ENCODE measurements at regions not wholly inside any gene's neighbourhood (a gene's known extent, or its start where the extent isn't known, plus 50 kb on each side); places are given as distances from the start of the nearest gene placed in this dataset.

DNA sequence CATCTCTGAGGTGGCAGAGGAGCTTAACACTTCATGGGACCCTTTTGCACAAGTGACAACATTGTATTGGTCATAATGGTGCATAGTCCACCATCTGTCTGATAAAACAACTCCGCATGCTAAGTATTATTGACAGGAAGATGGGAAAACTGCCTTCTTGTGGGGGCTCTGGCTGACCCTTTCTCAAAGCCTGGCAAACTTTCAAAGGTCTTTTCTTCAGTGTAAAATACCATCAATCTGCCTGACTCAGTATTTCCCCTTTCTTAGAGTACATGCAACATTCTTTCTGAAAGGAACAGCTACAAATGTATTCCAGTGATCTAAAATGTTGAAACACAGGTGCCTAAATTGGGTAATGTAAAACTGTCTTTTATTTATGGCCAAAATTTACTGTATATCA lies 89.1 kb downstream of the NAA11 start:
- no peak for TF ChIP-seq POLR2AphosphoS5 (IDR thresholded peaks at IDR 0.05; ENCODE audit: low read depth, low read length)
- TF ChIP-seq, protein P1, sequence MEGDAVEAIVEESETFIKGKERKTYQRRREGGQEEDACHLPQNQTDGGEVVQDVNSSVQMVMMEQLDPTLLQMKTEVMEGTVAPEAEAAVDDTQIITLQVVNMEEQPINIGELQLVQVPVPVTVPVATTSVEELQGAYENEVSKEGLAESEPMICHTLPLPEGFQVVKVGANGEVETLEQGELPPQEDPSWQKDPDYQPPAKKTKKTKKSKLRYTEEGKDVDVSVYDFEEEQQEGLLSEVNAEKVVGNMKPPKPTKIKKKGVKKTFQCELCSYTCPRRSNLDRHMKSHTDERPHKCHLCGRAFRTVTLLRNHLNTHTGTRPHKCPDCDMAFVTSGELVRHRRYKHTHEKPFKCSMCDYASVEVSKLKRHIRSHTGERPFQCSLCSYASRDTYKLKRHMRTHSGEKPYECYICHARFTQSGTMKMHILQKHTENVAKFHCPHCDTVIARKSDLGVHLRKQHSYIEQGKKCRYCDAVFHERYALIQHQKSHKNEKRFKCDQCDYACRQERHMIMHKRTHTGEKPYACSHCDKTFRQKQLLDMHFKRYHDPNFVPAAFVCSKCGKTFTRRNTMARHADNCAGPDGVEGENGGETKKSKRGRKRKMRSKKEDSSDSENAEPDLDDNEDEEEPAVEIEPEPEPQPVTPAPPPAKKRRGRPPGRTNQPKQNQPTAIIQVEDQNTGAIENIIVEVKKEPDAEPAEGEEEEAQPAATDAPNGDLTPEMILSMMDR (IDR thresholded peaks at IDR 0.05) = no peak
- no peak for TF ChIP-seq TCF7L2 (IDR thresholded peaks at IDR 0.05; ENCODE audit: low read depth, low read length)
- TF ChIP-seq, protein P2, sequence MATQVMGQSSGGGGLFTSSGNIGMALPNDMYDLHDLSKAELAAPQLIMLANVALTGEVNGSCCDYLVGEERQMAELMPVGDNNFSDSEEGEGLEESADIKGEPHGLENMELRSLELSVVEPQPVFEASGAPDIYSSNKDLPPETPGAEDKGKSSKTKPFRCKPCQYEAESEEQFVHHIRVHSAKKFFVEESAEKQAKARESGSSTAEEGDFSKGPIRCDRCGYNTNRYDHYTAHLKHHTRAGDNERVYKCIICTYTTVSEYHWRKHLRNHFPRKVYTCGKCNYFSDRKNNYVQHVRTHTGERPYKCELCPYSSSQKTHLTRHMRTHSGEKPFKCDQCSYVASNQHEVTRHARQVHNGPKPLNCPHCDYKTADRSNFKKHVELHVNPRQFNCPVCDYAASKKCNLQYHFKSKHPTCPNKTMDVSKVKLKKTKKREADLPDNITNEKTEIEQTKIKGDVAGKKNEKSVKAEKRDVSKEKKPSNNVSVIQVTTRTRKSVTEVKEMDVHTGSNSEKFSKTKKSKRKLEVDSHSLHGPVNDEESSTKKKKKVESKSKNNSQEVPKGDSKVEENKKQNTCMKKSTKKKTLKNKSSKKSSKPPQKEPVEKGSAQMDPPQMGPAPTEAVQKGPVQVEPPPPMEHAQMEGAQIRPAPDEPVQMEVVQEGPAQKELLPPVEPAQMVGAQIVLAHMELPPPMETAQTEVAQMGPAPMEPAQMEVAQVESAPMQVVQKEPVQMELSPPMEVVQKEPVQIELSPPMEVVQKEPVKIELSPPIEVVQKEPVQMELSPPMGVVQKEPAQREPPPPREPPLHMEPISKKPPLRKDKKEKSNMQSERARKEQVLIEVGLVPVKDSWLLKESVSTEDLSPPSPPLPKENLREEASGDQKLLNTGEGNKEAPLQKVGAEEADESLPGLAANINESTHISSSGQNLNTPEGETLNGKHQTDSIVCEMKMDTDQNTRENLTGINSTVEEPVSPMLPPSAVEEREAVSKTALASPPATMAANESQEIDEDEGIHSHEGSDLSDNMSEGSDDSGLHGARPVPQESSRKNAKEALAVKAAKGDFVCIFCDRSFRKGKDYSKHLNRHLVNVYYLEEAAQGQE (IDR thresholded peaks at IDR 0.05; ENCODE audit: insufficient read depth in 1 of 2, low read depth in 2 of 2, low read length in 1 of 2) = no peak
- no peak for TF ChIP-seq SIN3A (IDR thresholded peaks at IDR 0.05; ENCODE audit: borderline replicate concordance, insufficient read depth, low read depth, low read length)

Measured in Panc1 (cell line).